Lower leg skin (tissue), 4 donors: ENCODE measurements at regions not wholly inside any gene's neighbourhood (a gene's known extent, or its start where the extent isn't known, plus 50 kb on each side); places are given as distances from the start of the nearest gene placed in this dataset.
"Not testable (repeated sequence)": the region's sequence is repeated elsewhere in the genome, so short reads cannot be mapped to it uniquely, and the experiment has no call there.

Experiments used
- DNase-seq, 2 donors: peaks; one replicate each; pipeline ENCODE4 v3.0.0-alpha.2; 2019; ENCODE audit warnings: low spot score in 2 of 2
- H3K4me3 ChIP-seq: fragments of 200-600 bp; sonication (generic); 2 replicates; pipeline ENCODE4 v1.5.1; 2017; ENCODE audit warnings: mild to moderate bottlenecking, low read depth; ENCODE audit not compliant: poor library complexity, severe bottlenecking
- POLR2A ChIP-seq, 2 donors: fragments of 450-650 bp; IDR thresholded peaks; one replicate each; pipeline ENCODE4 v1.6.1; 2016 to 2017; ENCODE audit warnings: antibody characterized with exemption in 2 of 2, mild to moderate bottlenecking in 1 of 2, moderate library complexity in 1 of 2
- WGBS, 2 donors: methylation state at CpG; one replicate each; pipeline ENCODE4 v1.1.5; 2018; 5-methylcytosine and 5-hydroxymethylcytosine counted together
- intact Hi-C: fragments of 100-400 bp; cut with DNase I; formaldehyde crosslinking; loops from one replicate; pipeline ENCODE4 v1.15.0; 2023; ENCODE audit warnings: low total_unique reads
- TF ChIP-seq, protein P1 (sequence below), 3 donors: fragments of 450-650 bp; IDR thresholded peaks; one replicate each; pipeline ENCODE4 v1.5.1; 2016; ENCODE audit warnings: antibody characterized with exemption in 3 of 3, mild to moderate bottlenecking in 3 of 3, moderate library complexity in 2 of 3

DNA sequence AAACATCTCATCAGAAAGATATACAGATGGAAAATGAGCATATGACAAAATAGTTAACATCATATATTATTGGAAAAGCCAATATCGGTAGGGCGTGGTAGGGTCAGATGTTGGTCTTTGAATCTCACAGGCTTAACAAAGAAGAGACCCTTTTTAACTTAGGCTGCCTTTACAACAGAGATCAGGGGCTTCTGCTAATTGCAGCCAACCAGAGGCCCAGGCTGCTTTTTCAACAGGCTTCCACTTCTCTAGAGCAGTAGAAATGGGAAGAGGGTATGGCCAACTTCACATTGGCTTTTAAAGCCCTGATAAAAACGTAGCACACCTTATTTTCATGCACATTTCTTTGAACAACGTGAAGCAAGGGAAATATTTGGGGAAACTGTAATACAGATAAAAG lies 764.3 kb upstream of the CTNND2 start:
- no peak for TF ChIP-seq POLR2A (IDR thresholded peaks at IDR 0.05)
- TF ChIP-seq, protein P1, sequence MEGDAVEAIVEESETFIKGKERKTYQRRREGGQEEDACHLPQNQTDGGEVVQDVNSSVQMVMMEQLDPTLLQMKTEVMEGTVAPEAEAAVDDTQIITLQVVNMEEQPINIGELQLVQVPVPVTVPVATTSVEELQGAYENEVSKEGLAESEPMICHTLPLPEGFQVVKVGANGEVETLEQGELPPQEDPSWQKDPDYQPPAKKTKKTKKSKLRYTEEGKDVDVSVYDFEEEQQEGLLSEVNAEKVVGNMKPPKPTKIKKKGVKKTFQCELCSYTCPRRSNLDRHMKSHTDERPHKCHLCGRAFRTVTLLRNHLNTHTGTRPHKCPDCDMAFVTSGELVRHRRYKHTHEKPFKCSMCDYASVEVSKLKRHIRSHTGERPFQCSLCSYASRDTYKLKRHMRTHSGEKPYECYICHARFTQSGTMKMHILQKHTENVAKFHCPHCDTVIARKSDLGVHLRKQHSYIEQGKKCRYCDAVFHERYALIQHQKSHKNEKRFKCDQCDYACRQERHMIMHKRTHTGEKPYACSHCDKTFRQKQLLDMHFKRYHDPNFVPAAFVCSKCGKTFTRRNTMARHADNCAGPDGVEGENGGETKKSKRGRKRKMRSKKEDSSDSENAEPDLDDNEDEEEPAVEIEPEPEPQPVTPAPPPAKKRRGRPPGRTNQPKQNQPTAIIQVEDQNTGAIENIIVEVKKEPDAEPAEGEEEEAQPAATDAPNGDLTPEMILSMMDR (IDR thresholded peaks at IDR 0.05): no peak
- no peak overlapping the region for H3K4me3 ChIP-seq
- intact Hi-C loops: no loop called here
- 69 to 79% methylated on average over 4 of the region's 4 CpGs for WGBS, 2 donors
- DNase-seq: no peak

DNA sequence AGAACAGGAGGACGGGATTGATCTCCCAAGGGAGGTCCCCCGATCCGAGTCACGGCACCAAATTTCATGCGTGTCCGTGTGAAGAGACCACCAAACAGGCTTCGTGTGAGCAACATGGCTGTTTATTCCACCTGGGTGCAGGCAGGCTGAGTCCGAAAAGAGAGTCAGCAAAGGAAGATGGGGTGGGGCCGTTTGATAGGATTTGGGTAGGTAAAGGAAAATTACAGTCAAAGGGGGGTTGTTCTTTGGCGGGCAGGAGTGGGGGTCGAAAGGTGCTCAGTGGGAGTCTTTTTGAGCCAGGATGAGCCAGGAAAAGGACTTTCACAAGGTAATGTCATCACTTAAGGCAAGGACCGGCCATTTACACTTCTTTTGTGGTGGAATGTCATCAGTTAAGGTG lies 763.6 kb upstream of the CTNND2 start:
- 84 to 89% methylated on average over 12 of the region's 12 CpGs for WGBS, 2 donors
- DNase-seq, intact Hi-C loops, H3K4me3 ChIP-seq: not testable (repeated sequence)

DNA sequence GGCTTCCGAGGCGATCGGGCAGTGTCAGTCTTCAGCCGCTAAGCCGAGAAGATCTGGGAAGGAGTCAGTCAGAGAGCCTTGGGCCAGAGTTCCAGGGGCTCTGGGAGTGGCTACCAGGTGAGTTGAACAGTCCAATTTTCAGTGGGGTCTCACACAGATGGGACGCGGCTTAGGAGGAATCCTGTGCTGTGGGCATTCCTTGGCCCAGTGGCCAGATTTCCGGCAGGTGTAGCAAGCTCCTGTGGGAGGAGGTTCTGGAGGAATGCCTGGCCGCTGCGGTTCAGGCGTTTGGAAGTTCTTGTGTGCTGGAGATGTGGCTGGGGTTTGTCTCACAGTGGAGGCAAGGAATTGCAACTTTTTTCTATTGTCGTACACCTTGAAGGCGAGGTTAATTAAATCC lies 761.5 kb upstream of the CTNND2 start:
- DNase-seq, intact Hi-C loops, H3K4me3 ChIP-seq: not testable (repeated sequence)
- 93% methylated on average over 8 to 12 of the region's 13 CpGs for WGBS, 2 donors

DNA sequence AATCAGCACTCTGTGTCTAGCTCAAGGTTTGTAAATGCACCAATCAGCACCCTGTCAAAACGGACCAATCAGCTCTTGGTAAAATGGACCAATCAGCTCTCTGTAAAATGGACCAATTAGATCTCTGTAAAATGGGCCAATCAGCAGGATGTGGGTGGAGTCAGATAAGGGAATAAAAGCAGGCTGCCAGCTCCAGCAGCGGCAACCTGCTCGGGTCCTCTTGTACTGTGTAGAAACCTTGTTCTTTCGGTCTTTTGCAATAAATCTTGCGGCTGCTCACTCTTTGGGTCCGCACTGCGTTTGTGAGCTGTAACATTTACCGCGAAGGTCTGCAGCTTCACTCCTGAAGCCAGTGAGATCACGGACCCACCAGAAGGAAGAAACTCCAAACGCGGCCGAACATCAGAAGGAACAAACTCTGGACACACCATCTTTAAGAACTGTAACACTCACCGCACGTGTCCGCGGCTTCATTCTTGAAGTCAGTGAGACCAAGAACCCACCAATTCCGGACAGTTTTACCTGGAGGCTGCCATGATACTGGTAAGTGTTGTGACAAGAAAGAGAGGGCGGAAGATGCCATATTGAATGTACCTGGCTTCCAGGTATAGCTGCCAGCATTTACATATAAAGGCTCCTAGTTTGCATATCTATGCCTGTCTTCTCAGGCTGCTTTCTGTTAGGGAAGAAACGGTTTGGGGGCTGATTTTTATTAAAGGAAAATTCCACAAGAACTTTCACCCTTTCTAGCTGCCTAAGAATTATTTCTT lies 758.5 kb upstream of the CTNND2 start:
- no peak for DNase-seq
- intact Hi-C loops: no loop called here
- no peak overlapping the region for H3K4me3 ChIP-seq
- TF ChIP-seq POLR2A (IDR thresholded peaks at IDR 0.05): no peak
- TF ChIP-seq, protein P1 (IDR thresholded peaks at IDR 0.05): no peak
- WGBS, 2 donors: 80 to 87% methylated on average over 20 of the region's 20 CpGs

DNA sequence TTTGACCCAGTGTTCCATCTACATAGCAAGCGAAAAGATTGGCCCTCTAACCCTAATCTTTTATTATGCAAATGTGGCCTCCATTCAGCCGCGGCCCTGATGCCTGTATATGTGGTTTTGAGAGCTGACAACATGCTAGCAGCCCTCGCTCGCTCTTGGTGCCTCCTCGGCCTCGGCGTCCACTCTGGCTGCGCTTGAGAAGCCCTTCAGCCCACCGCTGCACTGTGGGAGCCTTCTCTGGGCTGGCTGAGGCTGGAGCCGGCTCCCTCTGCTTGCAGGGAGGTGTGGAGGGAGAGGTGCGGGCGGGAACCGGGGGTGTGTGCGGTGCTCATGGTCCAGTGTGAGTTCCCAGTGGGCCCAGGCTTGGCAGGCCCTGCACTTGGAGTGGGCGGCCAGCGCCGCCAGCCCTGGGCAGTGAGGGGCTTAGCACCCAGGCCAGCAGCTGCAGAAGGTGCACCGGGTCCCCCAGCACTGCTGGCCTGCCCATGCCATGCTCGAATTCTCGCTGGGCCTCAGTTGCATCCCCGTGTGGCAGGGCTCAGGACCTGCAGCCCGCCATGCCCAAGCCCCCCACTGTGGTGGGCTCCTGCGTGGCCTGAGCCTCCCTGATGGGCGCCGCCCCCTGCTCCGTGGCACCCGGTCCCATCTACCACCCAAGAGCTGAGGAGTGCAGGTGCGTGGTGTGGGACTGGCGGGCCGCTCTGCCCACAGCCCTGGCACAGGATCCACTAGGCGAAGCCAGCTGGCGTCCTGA lies 757.5 kb upstream of the CTNND2 start:
- WGBS, 2 donors: 85 to 88% methylated on average over 21 to 32 of the region's 33 CpGs
- TF ChIP-seq, protein P1 (IDR thresholded peaks at IDR 0.05): no peak
- no peak for TF ChIP-seq POLR2A (IDR thresholded peaks at IDR 0.05)
- H3K4me3 ChIP-seq: no peak overlapping the region
- intact Hi-C loops: no loop called here
- DNase-seq: peak in 1 of 2 donors; percentile 81

- H3K4me3 ChIP-seq, intact Hi-C loops, DNase-seq: not testable (repeated sequence)
- WGBS, 2 donors: 84 to 91% methylated on average over 24 of the region's 24 CpGs
These were observed 756.2 kb upstream of the CTNND2 start for GRCh38 chr5:12660279-12661107.

DNA sequence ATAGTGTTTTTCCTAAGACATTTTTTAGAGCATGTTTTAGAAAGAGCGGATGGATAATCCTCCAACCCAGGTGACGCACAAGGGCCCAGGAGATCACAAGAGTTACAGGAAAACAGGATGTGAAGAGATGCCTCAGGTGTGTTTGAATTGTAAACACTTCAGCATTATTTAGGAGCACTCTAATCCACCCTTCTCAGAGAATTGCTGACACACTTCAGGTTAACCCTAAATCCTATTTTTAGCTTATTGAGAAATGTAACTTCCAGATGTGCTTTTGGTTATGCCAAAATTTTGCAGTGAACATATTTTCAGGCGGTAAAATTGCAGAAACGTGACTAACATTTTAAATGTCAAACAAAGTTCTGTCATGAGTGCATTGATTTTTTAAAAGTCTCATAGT lies 755.4 kb upstream of the CTNND2 start:
- H3K4me3 ChIP-seq: no peak overlapping the region
- DNase-seq: no peak
- no peak for TF ChIP-seq POLR2A (IDR thresholded peaks at IDR 0.05)
- TF ChIP-seq, protein P1 (IDR thresholded peaks at IDR 0.05): no peak
- intact Hi-C loops: no loop called here
- WGBS, 2 donors: 60 to 65% methylated on average over 4 of the region's 4 CpGs
